ENCODE measurements at regions not wholly inside any gene's neighbourhood (a gene's known extent, or its start where the extent isn't known, plus 50 kb on each side); places are given as distances from the start of the nearest gene placed in this dataset.

DNA sequence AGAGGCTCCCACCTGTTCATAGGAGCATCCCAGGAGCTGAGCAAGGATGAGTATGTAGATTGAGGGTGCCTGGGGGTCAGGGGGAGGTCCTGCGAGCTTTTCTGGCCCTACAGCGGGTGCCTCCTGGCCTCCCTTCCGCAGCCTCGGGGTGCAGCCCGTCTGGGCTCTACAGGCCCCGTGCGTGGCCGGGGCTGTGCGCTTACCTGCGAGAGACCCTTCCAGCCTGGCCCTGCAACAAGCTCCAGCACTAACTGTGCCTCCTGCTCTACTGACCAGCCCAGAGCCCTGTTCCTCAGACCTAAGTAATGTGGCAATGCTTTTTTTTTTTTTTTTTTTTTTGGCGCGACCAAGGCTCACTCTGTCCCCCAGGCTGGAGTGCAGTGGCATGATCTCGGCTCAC is 1129.1 kb downstream of the BRD1 start:
- H3K27me3 Mint-ChIP-seq (ENCODE audit: low read depth): no peaks in the 10 kb centered on the region
- no peak overlapping the region for H3K4me3 Mint-ChIP-seq
- no peak overlapping the region for H3K27ac Mint-ChIP-seq (ENCODE audit: unreplicated experiment)
- no peak for DNase-seq (ENCODE audit: low read depth, low spot score)
- H3K36me3 Mint-ChIP-seq (ENCODE audit: low read depth): no peaks in the 10 kb centered on the region
- no peaks in the 10 kb centered on the region for H3K9me3 Mint-ChIP-seq
- peaks cover 51% of the 10 kb centered on the region for H3K4me1 Mint-ChIP-seq
- TF ChIP-seq, protein P1, sequence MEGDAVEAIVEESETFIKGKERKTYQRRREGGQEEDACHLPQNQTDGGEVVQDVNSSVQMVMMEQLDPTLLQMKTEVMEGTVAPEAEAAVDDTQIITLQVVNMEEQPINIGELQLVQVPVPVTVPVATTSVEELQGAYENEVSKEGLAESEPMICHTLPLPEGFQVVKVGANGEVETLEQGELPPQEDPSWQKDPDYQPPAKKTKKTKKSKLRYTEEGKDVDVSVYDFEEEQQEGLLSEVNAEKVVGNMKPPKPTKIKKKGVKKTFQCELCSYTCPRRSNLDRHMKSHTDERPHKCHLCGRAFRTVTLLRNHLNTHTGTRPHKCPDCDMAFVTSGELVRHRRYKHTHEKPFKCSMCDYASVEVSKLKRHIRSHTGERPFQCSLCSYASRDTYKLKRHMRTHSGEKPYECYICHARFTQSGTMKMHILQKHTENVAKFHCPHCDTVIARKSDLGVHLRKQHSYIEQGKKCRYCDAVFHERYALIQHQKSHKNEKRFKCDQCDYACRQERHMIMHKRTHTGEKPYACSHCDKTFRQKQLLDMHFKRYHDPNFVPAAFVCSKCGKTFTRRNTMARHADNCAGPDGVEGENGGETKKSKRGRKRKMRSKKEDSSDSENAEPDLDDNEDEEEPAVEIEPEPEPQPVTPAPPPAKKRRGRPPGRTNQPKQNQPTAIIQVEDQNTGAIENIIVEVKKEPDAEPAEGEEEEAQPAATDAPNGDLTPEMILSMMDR (conservative IDR thresholded peaks at IDR 0.05): no peak

DNA sequence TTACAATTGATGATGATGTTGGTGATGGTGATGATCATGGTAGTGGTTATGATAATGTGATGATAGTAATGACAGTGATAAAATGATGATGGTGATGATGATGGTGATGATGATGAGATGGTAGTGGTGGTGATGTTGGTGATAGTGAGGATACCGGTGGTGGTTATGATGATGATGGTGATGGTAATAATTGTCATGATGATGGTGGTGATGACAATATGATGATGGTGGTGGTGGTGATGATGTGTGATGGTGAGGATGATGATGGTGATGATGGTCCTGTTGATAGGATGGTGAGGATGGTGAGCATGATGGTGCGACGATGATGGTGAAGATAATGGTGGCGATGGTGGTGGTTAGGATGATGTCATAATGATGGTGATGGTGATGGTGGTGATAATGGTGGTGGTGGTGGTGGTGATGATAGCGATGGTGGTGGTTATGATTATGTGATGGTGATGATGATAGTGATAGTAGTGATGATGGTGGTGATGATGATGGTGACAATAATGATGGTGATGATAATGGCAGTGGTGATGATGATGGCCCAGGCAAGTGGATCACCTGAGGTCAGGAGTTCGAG is 1129.9 kb downstream of the BRD1 start:
- H3K4me3 Mint-ChIP-seq: no peak overlapping the region

DNA sequence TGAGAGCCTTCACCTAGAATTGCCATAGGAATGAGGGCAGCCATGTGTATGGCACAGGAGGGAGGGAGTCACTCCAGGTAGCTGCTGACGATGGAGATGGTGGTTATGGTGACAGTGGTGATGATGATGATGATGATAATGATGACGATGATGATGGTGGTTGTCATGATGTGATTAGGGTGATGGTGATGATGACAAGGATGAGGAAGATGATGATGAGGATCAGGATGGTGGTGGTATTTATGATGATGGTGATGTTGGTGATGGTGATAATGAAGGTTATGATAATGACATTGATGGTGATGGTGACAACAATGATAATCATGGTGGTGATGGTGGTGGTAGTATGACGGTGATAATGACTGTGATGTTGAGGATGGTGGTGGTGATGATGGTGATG is 1130.5 kb downstream of the BRD1 start:
- Mint-ChIP-seq H3K27me3 (ENCODE audit: low read depth) (no peaks in the 10 kb centered on the region), H3K9me3 (no peaks in the 10 kb centered on the region), H3K36me3 (ENCODE audit: low read depth) (no peaks in the 10 kb centered on the region), H3K27ac (ENCODE audit: unreplicated experiment) (no peak overlapping the region), H3K4me1 (peaks cover 51% of the 10 kb centered on the region), H3K4me3 (no peak overlapping the region)
- DNase-seq (ENCODE audit: low read depth, low spot score): no peak
- TF ChIP-seq, protein P1 (conservative IDR thresholded peaks at IDR 0.05): no peak

More for the DNA sequence above, 1129.9 kb downstream of the BRD1 start:
- DNase-seq (ENCODE audit: low read depth, low spot score): no peak
- TF ChIP-seq, protein P1 (conservative IDR thresholded peaks at IDR 0.05): no peak
- no peaks in the 10 kb centered on the region for H3K9me3 Mint-ChIP-seq
- H3K36me3 Mint-ChIP-seq (ENCODE audit: low read depth): no peaks in the 10 kb centered on the region
- peaks cover 52% of the 10 kb centered on the region for H3K4me1 Mint-ChIP-seq
- H3K27ac Mint-ChIP-seq (ENCODE audit: unreplicated experiment): no peak overlapping the region
- H3K27me3 Mint-ChIP-seq (ENCODE audit: low read depth): no peaks in the 10 kb centered on the region

DNA sequence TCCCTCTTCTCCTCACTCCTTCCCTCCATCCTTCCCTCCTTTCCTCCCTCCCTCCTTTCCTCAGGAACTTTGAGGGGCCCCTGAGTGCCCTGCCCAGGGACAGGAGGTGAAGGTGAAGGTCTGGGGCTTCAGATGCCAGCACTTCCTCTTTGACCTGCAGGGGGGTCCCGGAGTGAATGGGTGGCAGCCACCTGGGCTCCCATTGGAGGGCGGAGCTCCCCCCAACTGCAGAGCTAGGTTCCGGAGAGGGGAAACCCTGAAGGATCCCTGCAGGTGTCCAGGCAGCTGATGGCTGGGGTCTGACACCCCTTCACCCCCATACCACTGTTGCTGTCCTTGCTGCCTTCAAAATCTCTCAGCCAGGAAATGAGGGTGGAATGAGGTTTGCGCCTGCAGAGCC is 1131.3 kb downstream of the BRD1 start:
- no peaks in the 10 kb centered on the region for H3K36me3 Mint-ChIP-seq (ENCODE audit: low read depth)
- no peaks in the 10 kb centered on the region for H3K27me3 Mint-ChIP-seq (ENCODE audit: low read depth)
- peak overlapping the region; percentile 12 for H3K27ac Mint-ChIP-seq (ENCODE audit: unreplicated experiment)
- no peaks in the 10 kb centered on the region for H3K9me3 Mint-ChIP-seq
- peaks cover 42% of the 10 kb centered on the region for H3K4me1 Mint-ChIP-seq
- TF ChIP-seq, protein P1 (conservative IDR thresholded peaks at IDR 0.05): no peak
- no peak for DNase-seq (ENCODE audit: low read depth, low spot score)
- H3K4me3 Mint-ChIP-seq: no peak overlapping the region

DNA sequence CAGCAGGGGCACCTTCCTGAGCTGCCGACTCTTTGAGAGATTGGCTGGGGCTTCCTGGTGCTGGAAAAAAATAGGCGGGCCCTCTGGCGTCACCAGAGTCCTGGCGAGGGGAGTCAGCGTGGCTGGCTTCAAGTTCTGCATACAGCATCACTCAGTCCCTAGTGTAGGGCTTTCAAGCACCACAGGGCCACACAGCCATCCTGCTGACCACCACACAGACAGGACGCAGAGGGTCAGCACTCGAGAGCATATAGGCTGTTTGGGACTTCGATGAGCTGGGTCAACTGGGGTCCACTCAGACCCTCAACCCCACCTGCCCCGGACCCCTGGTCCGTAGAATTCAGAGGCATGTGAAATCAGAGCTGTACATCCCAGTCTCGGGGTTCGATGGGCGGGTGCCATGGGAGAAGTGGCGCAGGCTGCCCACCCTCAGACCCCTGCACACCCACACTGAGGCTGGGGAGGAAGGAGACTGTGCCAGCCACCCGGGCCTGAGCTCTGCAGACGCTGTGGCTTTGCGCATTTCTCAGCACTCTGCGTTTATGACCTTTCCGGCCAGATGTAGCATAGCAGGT is 1131.9 kb downstream of the BRD1 start:
- no peak overlapping the region for H3K27ac Mint-ChIP-seq (ENCODE audit: unreplicated experiment)

More for the DNA sequence above, 1131.9 kb downstream of the BRD1 start:
- no peak for DNase-seq (ENCODE audit: low read depth, low spot score)
- no peaks in the 10 kb centered on the region for H3K27me3 Mint-ChIP-seq (ENCODE audit: low read depth)
- no peaks in the 10 kb centered on the region for H3K36me3 Mint-ChIP-seq (ENCODE audit: low read depth)
- H3K9me3 Mint-ChIP-seq: no peaks in the 10 kb centered on the region
- TF ChIP-seq, protein P1 (conservative IDR thresholded peaks at IDR 0.05): no peak
- peaks cover 40% of the 10 kb centered on the region for H3K4me1 Mint-ChIP-seq
- H3K4me3 Mint-ChIP-seq: no peak overlapping the region

Data from neural crest cell (in vitro differentiated cells).